ENCODE measurements at regions not wholly inside any gene's neighbourhood (a gene's known extent, or its start where the extent isn't known, plus 50 kb on each side); places are given as distances from the start of the nearest gene placed in this dataset.
"Not testable (repeated sequence)": the region's sequence is repeated elsewhere in the genome, so short reads cannot be mapped to it uniquely, and the experiment has no call there.

GRCh38 chr2:41334159-41334558 lies 713.7 kb upstream of the PKDCC start:
- Histone ChIP-seq H3K4me1 (ENCODE audit: insufficient read depth) (no peaks in the 10 kb centered on the region), H3K36me3 (no peaks in the 10 kb centered on the region), H3K4me3 (no peak overlapping the region), H3K27ac (no peak overlapping the region), H3K27me3 (no peaks in the 10 kb centered on the region), H3K9me3 (no peaks in the 10 kb centered on the region)
- TF ChIP-seq EP300 (IDR thresholded peaks at IDR 0.05) (no peak), POLR2A (IDR thresholded peaks at IDR 0.05) (no peak), CTCF (IDR thresholded peaks at IDR 0.05) (no peak)
- WGBS, 3 donors: 92 to 97% (median 93%) methylated on average over 2 of the region's 2 CpGs
- intact Hi-C loops (cut with DNase I): no loop called here
- no peak for DNase-seq

- H3K4me1 ChIP-seq (ENCODE audit: insufficient read depth); H3K27ac ChIP-seq; H3K9me3 ChIP-seq; intact Hi-C loops (cut with DNase I); DNase-seq; H3K27me3 ChIP-seq; H3K4me3 ChIP-seq; H3K36me3 ChIP-seq: not testable (repeated sequence)
- WGBS, 3 donors: 93 to 97% (median 96%) methylated on average over 23 to 31 of the region's 31 CpGs
Observed at GRCh38 chr2:41335573-41335972, 712.2 kb upstream of the PKDCC start.

- H3K36me3 ChIP-seq: no peaks in the 10 kb centered on the region
- H3K4me1 ChIP-seq (ENCODE audit: insufficient read depth): no peaks in the 10 kb centered on the region
- 17 to 22% (median 21%) methylated on average over 3 to 4 of the region's 4 CpGs for WGBS, 3 donors
- no peak overlapping the region for H3K4me3 ChIP-seq
- no peaks in the 10 kb centered on the region for H3K27me3 ChIP-seq
- H3K9me3 ChIP-seq: no peaks in the 10 kb centered on the region
- TF ChIP-seq CTCF (IDR thresholded peaks at IDR 0.05): no peak
- no peak for DNase-seq
- intact Hi-C loops (cut with DNase I): no loop called here
- H3K27ac ChIP-seq: no peak overlapping the region
Observed at GRCh38 chr2:41337956-41338355, 709.9 kb upstream of the PKDCC start.

- intact Hi-C loops (cut with DNase I): no loop called here
- Histone ChIP-seq H3K27me3 (no peaks in the 10 kb centered on the region), H3K4me1 (ENCODE audit: insufficient read depth) (no peaks in the 10 kb centered on the region), H3K4me3 (no peak overlapping the region), H3K27ac (no peak overlapping the region), H3K36me3 (no peaks in the 10 kb centered on the region), H3K9me3 (no peaks in the 10 kb centered on the region)
- no peak for DNase-seq
- TF ChIP-seq CTCF (IDR thresholded peaks at IDR 0.05) (no peak), EP300 (IDR thresholded peaks at IDR 0.05) (no peak), POLR2A (IDR thresholded peaks at IDR 0.05) (no peak)
Observed at GRCh38 chr2:41344529-41344928, 703.3 kb upstream of the PKDCC start.

GRCh38 chr2:41353060-41353459 lies 694.8 kb upstream of the PKDCC start:
- Histone ChIP-seq H3K4me1 (ENCODE audit: insufficient read depth) (no peaks in the 10 kb centered on the region), H3K9me3 (no peaks in the 10 kb centered on the region), H3K27me3 (no peaks in the 10 kb centered on the region), H3K36me3 (no peaks in the 10 kb centered on the region), H3K4me3 (no peak overlapping the region), H3K27ac (no peak overlapping the region)
- intact Hi-C loops (cut with DNase I): no loop called here
- TF ChIP-seq CTCF (IDR thresholded peaks at IDR 0.05): no peak
- no peak for TF ChIP-seq EP300 (IDR thresholded peaks at IDR 0.05)
- no peak for TF ChIP-seq POLR2A (IDR thresholded peaks at IDR 0.05)
- 86 to 88% (median 87%) methylated on average over 3 of the region's 3 CpGs for whole genome bisulfite sequencing, 3 donors
- no peak for DNase-seq
